ENCODE measurements at regions not wholly inside any gene's neighbourhood (a gene's known extent, or its start where the extent isn't known, plus 50 kb on each side); places are given as distances from the start of the nearest gene placed in this dataset.

- Histone ChIP-seq H4K5ac (ENCODE audit: insufficient read length, low read depth, low read length) (no peak overlapping the region), H3K4ac (ENCODE audit: low read depth, low read length) (no peak overlapping the region), H3K18ac (ENCODE audit: insufficient read length, low read depth, low read length) (no peak overlapping the region), H2AK5ac (ENCODE audit: insufficient read length, low read length) (no peak overlapping the region), H3K23ac (ENCODE audit: insufficient read length, low read depth, low read length) (no peak overlapping the region), H3K27ac (ENCODE audit: insufficient read length, low read depth, low read length) (no peak overlapping the region), H2BK20ac (ENCODE audit: low read depth, low read length, poor library complexity, severe bottlenecking) (no peak overlapping the region), H3T11ph (ENCODE audit: low read length) (no peak overlapping the region), H3K79me2 (ENCODE audit: insufficient read depth, low read length) (no peaks in the 10 kb centered on the region), H2BK12ac (ENCODE audit: insufficient read length, low read depth, low read length) (no peak overlapping the region), H4K91ac (ENCODE audit: insufficient read length, low read depth, low read length) (no peak overlapping the region), H3K14ac (ENCODE audit: insufficient read depth, low read length) (no peak overlapping the region; the same call in 1 of the 2 replicates), H3K4me1 (ENCODE audit: insufficient read depth, low read length) (no peaks in the 10 kb centered on the region), H3K79me1 (ENCODE audit: insufficient read depth, low read depth, low read length, poor library complexity, severe bottlenecking) (no peaks in the 10 kb centered on the region), H4K20me1 (ENCODE audit: control insufficient read depth, insufficient read depth, insufficient read length) (no peaks in the 10 kb centered on the region), H2BK5ac (ENCODE audit: insufficient read length, low read length) (no peak overlapping the region), H3K9me3 (ENCODE audit: control insufficient read depth, low read depth, low read length) (no peaks in the 10 kb centered on the region), H3K56ac (ENCODE audit: insufficient read length, low read depth, low read length) (no peak overlapping the region), H3K4me2 (ENCODE audit: insufficient read depth, insufficient read length, low read length) (no peak overlapping the region), H4K8ac (replicated peaks; ENCODE audit: insufficient read length, low read depth, low read length) (no peak overlapping the region), H2BK120ac (ENCODE audit: low read depth, low read length, poor library complexity, severe bottlenecking) (no peak overlapping the region), H2AFZ (ENCODE audit: low read length) (no peak overlapping the region), H3K23me2 (ENCODE audit: insufficient read length, low read depth, low read length, poor library complexity, severe bottlenecking) (no peaks in the 10 kb centered on the region), H3K9ac (ENCODE audit: extremely low read depth, insufficient read length, low read length) (no peak overlapping the region), H2BK15ac (ENCODE audit: low read depth, low read length) (no peak overlapping the region), H3K27me3 (ENCODE audit: insufficient read depth, low read length) (peaks cover 7% of the 10 kb centered on the region; the same call in 1 of the 2 replicates)
- Mint-ChIP-seq H3K9me3 (no peaks in the 10 kb centered on the region), H3K4me1 (no peaks in the 10 kb centered on the region), H3K36me3 (ENCODE audit: insufficient read depth in 1 of 3, low read depth in 3 of 3) (no peaks in the 10 kb centered on the region), H3K27me3 (ENCODE audit: low read depth) (peaks cover 94% of the 10 kb centered on the region), H3K4me3 (no peak overlapping the region), H3K27ac (no peak overlapping the region)
- WGBS (ENCODE audit: extremely low coverage, insufficient read length, low lambda C conversion rate), result no CpG with 5 or more reads among the region's 13 CpGs
- no peak for TF ChIP-seq CTCF (conservative IDR thresholded peaks at IDR 0.05)
- no peak for DNase-seq
Measured at GRCh38 chr12:130240831-130241590, 78.7 kb downstream of the FZD10 start.

All from H9 (cell line).